GM10266 (cell line): ENCODE measurements at regions not wholly inside any gene's neighbourhood (a gene's known extent, or its start where the extent isn't known, plus 50 kb on each side); places are given as distances from the start of the nearest gene placed in this dataset.

Experiments used
- DNase-seq: peaks from one replicate; pipeline ENCODE4 v3.0.0; 2012; ENCODE audit errors: extremely low spot score
- TF ChIP-seq, protein P1 (sequence below): IDR thresholded peaks from 2 replicates; pipeline ENCODE4 v1.5.1; 2012; ENCODE audit warnings: mild to moderate bottlenecking, low read depth; ENCODE audit not compliant: control insufficient read depth, insufficient read depth; ENCODE audit errors: missing control alignments

DNA sequence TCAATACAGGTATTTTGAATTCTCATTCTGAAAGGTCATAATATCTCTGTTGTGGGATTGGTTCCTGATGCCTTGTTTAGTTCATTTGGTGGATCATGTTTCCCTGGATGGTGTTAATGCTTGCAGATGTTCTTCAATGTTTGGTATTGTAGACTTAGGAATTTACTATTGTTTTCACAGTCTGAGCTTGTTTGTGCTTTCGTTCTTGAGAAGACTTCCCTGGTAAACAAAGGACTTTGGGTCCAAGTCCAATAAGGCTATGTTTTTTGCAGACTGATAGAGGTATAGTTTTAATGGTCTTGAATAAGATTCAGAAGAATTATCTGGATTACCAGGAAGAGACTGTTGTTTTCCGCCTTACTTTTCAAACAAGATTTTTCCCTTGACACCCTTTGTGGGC is 1646.3 kb downstream of the AMY1C start:
- TF ChIP-seq, protein P1, sequence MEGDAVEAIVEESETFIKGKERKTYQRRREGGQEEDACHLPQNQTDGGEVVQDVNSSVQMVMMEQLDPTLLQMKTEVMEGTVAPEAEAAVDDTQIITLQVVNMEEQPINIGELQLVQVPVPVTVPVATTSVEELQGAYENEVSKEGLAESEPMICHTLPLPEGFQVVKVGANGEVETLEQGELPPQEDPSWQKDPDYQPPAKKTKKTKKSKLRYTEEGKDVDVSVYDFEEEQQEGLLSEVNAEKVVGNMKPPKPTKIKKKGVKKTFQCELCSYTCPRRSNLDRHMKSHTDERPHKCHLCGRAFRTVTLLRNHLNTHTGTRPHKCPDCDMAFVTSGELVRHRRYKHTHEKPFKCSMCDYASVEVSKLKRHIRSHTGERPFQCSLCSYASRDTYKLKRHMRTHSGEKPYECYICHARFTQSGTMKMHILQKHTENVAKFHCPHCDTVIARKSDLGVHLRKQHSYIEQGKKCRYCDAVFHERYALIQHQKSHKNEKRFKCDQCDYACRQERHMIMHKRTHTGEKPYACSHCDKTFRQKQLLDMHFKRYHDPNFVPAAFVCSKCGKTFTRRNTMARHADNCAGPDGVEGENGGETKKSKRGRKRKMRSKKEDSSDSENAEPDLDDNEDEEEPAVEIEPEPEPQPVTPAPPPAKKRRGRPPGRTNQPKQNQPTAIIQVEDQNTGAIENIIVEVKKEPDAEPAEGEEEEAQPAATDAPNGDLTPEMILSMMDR: no peak
- no peak for DNase-seq

DNA sequence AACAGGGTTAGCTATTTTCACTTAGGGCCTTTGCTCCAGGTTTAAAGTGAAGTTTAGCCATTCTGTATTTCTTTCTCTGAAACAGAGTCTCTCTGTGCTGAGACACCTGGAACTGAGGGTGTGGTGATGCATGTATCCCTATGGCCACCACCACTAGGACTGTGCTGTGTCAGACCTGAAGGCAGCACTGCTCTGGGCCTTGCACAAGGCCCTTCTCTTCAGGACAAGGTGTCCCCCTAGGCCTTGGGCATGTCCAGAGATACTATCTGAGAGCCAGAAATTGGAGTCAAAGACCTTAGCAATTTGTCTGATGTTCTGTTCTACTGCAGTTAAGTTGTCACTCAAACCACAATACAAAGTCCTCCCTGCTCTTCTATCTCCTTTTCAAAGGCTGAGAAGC is 1649.2 kb downstream of the AMY1C start:
- TF ChIP-seq, protein P1: no peak
- DNase-seq: no peak

DNA sequence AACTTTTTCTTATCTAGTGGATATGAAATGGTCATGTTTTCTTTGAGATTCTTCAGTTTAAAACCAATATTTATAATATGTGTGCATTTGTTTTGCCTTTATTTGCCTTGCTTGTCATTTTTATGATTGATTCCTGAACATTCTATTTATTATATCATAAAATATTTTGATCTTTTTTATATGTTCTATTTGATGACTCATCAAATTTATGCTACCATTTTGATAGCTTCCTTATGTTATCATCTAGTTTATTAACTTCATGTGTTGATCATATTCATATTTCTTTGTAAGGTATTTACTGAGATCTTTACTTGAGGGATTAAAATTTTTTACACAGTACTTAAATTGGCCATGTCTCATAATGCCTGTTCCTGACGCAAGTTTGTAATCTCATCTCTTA is 1650.0 kb downstream of the AMY1C start:
- DNase-seq: no peak
- TF ChIP-seq, protein P1: no peak

DNA sequence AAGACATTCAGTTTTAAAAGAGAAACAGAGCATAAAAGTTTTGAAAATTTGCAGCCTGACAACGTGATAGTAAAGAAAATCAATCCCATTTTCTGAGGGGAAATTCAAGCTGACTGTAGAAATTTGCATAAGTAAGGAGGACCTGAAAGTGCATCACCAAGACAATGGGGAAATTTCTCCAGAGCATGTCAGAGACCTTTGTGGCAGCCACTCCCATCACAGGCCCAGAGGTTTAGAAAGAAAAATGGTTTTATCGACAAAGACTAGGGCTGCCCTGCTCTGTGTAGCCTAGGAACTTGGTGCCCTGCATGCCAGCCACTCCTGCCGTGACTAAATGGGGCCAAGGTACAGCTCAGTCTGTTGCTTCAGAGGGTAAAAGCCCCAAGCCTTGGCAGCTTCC is 1640.2 kb upstream of the PRMT6 start:
- TF ChIP-seq, protein P1: no peak

DNA sequence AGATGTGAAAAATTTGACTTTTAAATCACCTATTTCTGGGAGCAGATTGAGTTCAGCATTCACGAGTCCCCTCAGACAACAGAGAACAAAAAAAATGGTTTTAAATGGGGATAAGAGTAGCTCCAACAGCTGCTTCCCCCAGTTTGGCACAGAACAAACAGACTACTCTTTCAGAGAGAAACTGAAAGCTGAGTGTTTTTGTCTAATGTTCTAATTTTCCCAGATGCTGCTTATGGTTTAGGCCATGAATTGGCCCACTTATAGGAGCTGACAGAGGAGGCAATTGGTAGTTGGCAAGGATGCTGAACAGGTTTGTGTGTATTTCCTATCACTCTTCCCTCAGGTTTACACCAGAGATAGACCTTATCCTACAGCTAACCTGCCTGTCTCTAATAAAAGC is 1637.4 kb upstream of the PRMT6 start:
- DNase-seq: no peak
- TF ChIP-seq, protein P1: no peak

More for the DNA sequence above, 1640.2 kb upstream of the PRMT6 start:
- no peak for DNase-seq

DNA sequence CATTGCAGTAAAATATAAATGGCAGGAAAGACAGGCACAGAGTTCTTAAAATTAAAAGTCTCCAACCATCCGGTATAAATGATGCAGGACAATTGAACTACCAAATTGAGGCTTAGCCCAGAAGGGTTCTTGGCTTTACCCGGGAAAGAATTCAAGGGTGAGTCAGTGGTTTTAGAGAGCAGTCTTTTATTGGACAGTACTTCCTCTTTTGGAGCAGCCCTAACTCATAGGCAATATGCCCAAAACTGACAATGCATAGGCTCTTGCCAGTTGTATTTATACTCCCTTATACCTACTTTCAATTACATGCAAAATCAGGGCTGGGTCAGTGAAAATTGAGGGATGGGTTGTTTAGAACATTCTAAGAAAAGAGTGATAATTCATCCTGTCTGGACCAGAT is 1628.9 kb upstream of the PRMT6 start:
- DNase-seq: no peak
- TF ChIP-seq, protein P1: no peak

DNA sequence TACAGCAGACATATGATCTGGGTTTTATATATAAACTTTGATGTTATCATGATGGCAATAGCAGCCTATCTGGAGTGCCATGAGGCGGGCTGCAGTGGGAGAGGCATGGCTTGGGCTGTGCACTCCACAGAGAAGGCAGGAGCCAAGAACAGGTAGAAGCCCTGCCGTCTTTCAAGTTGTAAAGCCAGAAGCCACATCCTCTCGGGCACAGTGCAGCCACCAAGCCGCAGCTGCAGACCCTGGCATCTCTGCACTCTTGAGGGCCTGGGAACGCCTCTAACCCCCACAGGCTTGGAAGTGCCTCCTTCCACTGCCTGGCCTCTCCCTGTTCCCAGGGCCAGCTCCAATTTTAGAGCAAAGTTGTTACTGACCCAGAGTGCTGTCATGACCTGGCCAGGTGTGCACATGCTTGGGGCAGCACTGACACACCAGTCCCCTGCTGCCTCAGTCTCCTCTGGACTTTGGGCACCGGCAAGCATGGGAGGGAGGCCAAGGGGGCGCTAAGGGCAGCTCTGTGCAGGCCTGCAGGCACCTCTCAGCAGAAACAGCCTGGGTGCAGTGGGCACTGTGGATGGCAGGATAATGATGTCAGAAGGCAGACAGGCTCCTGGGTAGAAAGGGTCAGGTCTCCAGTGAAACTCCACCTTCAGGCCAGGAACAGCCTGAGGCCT is 1619.8 kb upstream of the PRMT6 start:
- DNase-seq: no peak
- TF ChIP-seq, protein P1: no peak
